ENCODE measurements at regions not wholly inside any gene's neighbourhood (a gene's known extent, or its start where the extent isn't known, plus 50 kb on each side); places are given as distances from the start of the nearest gene placed in this dataset.

DNA sequence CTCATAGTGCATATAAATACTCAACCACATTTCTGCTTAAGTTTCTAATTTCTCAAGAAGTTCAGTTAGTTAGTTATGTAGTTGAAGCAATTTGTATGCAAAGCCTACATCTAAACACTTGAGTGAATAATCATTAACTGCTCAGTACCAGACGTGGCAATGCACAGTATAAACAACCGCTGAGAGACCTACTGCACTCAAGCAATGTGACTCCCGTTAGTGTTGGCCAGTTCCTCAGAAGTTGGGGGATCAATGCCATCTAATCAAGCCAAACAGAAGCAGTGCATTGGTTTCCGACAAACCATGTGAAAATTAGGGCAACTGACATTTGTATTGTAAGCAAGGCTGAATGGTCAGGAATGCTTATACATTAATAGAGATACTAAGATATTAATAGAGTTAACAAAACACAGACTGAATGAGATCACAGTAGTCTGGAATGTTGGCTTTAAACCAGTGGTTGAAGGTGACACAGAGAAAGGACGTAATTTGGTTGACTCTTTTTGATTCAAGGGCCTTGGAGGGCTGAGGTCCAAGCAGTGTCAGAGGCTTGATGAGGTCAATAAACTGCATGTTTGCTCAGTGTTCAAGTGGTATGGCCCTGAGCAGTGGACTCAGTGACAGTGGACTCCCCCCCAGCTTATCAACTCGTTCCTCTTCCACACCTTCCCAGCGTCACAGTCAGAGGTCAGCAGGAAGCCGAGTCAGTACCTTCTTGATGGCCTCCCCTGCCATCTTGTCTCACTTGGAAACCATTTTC, 255.5 kb downstream of the CTH start:
- no peak for ATAC-seq
- no peak for TF ChIP-seq ZNF671 (CRISPR knock-in tag; IDR thresholded peaks at IDR 0.05)
- TF ChIP-seq HMGA2 (CRISPR knock-in tag; IDR thresholded peaks at IDR 0.05): no peak
- no peak for TF ChIP-seq IRF2 (CRISPR knock-in tag; IDR thresholded peaks at IDR 0.05; ENCODE audit: borderline replicate concordance, low read depth)
- no peak for TF ChIP-seq E2F1 (CRISPR knock-in tag; IDR thresholded peaks at IDR 0.05)
- no peak for TF ChIP-seq TP53 (CRISPR knock-in tag; IDR thresholded peaks at IDR 0.05)
- no peak for TF ChIP-seq ELF4 (CRISPR knock-in tag; IDR thresholded peaks at IDR 0.05; ENCODE audit: low read depth)
- TF ChIP-seq NFATC4 (CRISPR knock-in tag; IDR thresholded peaks at IDR 0.05): no peak
- TF ChIP-seq JUN (CRISPR knock-in tag; IDR thresholded peaks at IDR 0.05): no peak
- H3K4me1 Mint-ChIP-seq: peaks cover 5% of the 10 kb centered on the region
- H3K27me3 Mint-ChIP-seq (ENCODE audit: low read depth): no peaks in the 10 kb centered on the region
- no peaks in the 10 kb centered on the region for H3K36me3 Mint-ChIP-seq
- DNase-seq (ENCODE audit: low spot score): no peak
- no peaks in the 10 kb centered on the region for H3K9me3 Mint-ChIP-seq
- ChIA-PET POLR2A (no interaction called here), CTCF (no interaction called here)
- no peak overlapping the region for H3K4me3 Mint-ChIP-seq
- no peak overlapping the region for H3K27ac Mint-ChIP-seq

GRCh38 chr1:70667494-70668170, 256.6 kb downstream of the CTH start:
- ATAC-seq (no peak), DNase-seq (ENCODE audit: low spot score) (no peak)
- no peak for TF ChIP-seq ZNF396 (CRISPR knock-in tag; IDR thresholded peaks at IDR 0.05; ENCODE audit: borderline replicate concordance)
- TF ChIP-seq TEAD4 (CRISPR knock-in tag; IDR thresholded peaks at IDR 0.05): no peak
- no peak for TF ChIP-seq SMAD3 (CRISPR knock-in tag; IDR thresholded peaks at IDR 0.05; ENCODE audit: borderline replicate concordance)
- TF ChIP-seq, protein P1, sequence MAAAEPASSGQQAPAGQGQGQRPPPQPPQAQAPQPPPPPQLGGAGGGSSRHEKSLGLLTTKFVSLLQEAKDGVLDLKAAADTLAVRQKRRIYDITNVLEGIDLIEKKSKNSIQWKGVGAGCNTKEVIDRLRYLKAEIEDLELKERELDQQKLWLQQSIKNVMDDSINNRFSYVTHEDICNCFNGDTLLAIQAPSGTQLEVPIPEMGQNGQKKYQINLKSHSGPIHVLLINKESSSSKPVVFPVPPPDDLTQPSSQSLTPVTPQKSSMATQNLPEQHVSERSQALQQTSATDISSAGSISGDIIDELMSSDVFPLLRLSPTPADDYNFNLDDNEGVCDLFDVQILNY (CRISPR knock-in tag; IDR thresholded peaks at IDR 0.05): no peak
- TF ChIP-seq ELF4 (CRISPR knock-in tag; IDR thresholded peaks at IDR 0.05; ENCODE audit: low read depth): no peak
- no peak for TF ChIP-seq GABPB1 (CRISPR knock-in tag; IDR thresholded peaks at IDR 0.05)
- TF ChIP-seq FOXP1 (CRISPR knock-in tag; IDR thresholded peaks at IDR 0.05; ENCODE audit: borderline replicate concordance): no peak
- no peak overlapping the region for H3K4me3 Mint-ChIP-seq
- H3K4me1 Mint-ChIP-seq: peaks cover 5% of the 10 kb centered on the region
- ChIA-PET CTCF (no interaction called here), POLR2A (no interaction called here)
- H3K27me3 Mint-ChIP-seq (ENCODE audit: low read depth): no peaks in the 10 kb centered on the region
- H3K27ac Mint-ChIP-seq: no peak overlapping the region
- no peaks in the 10 kb centered on the region for H3K9me3 Mint-ChIP-seq
- H3K36me3 Mint-ChIP-seq: no peaks in the 10 kb centered on the region

DNA sequence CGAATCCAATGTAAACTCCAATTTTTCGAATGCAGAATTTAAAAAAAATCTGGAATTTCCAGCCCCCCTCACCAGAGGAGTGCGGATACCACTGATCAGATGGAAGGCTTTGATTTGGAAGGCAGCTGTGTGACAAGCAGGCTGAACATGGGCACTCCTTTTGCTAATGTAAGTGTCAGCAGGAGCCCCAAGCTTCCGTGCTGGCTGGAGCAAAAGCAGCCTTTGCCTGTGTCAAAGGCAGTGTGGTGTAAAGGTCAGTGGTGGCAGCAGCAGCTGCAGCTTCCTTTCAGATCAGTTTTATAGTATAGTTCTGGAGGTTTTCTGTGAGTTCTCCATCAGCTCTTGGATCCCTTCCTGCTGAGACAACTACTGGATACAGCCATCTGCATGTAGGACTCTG, 259.9 kb downstream of the CTH start:
- H3K27ac Mint-ChIP-seq: no peak overlapping the region
- TF ChIP-seq FOXP4 (CRISPR knock-in tag; IDR thresholded peaks at IDR 0.05) (no peak), CREM (CRISPR knock-in tag; IDR thresholded peaks at IDR 0.05) (no peak), ZSCAN18 (CRISPR knock-in tag; IDR thresholded peaks at IDR 0.05) (no peak), SMAD4 (CRISPR knock-in tag; IDR thresholded peaks at IDR 0.05) (no peak), ZBTB43 (CRISPR knock-in tag; IDR thresholded peaks at IDR 0.05) (no peak), TP53 (CRISPR knock-in tag; IDR thresholded peaks at IDR 0.05) (no peak), HMGA2 (CRISPR knock-in tag; IDR thresholded peaks at IDR 0.05) (no peak), NR1H2 (CRISPR knock-in tag; IDR thresholded peaks at IDR 0.05) (no peak), SOX15 (CRISPR knock-in tag; IDR thresholded peaks at IDR 0.05) (no peak)
- TF ChIP-seq, protein P2, sequence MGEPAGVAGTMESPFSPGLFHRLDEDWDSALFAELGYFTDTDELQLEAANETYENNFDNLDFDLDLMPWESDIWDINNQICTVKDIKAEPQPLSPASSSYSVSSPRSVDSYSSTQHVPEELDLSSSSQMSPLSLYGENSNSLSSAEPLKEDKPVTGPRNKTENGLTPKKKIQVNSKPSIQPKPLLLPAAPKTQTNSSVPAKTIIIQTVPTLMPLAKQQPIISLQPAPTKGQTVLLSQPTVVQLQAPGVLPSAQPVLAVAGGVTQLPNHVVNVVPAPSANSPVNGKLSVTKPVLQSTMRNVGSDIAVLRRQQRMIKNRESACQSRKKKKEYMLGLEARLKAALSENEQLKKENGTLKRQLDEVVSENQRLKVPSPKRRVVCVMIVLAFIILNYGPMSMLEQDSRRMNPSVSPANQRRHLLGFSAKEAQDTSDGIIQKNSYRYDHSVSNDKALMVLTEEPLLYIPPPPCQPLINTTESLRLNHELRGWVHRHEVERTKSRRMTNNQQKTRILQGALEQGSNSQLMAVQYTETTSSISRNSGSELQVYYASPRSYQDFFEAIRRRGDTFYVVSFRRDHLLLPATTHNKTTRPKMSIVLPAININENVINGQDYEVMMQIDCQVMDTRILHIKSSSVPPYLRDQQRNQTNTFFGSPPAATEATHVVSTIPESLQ (CRISPR knock-in tag; IDR thresholded peaks at IDR 0.05): no peak

More for the DNA sequence above, 259.9 kb downstream of the CTH start:
- CTCF ChIA-PET: interaction anchor here (1.6 kb wide), 1 partner anchor 15 kb away, joined by 8 read pairs; no protein-coding TSS in a partner anchor
- H3K27me3 Mint-ChIP-seq (ENCODE audit: low read depth): no peaks in the 10 kb centered on the region
- DNase-seq (ENCODE audit: low spot score): no peak
- no peak overlapping the region for H3K4me3 Mint-ChIP-seq
- peak; percentile 26 for ATAC-seq
- H3K36me3 Mint-ChIP-seq: no peaks in the 10 kb centered on the region
- POLR2A ChIA-PET: no interaction called here
- H3K9me3 Mint-ChIP-seq: no peaks in the 10 kb centered on the region
- H3K4me1 Mint-ChIP-seq: peaks cover 25% of the 10 kb centered on the region

Measured in WTC11 (cell line).